Colonic mucosa (tissue), 4 donors: ENCODE measurements at regions not wholly inside any gene's neighbourhood (a gene's known extent, or its start where the extent isn't known, plus 50 kb on each side); places are given as distances from the start of the nearest gene placed in this dataset.

ENCODE experiments used
- DNase-seq: peaks from one replicate; pipeline ENCODE4 v3.0.0-alpha.2; 2020
- H3K27ac ChIP-seq: fragments of 200-600 bp; one replicate; pipeline ENCODE4 v1.8.0; 2021
- H3K27me3 ChIP-seq: fragments of 200-600 bp; one replicate; pipeline ENCODE4 v1.8.0; 2021
- H3K36me3 ChIP-seq: fragments of 200-600 bp; one replicate; pipeline ENCODE4 v1.8.0; 2021
- H3K4me1 ChIP-seq: fragments of 200-600 bp; one replicate; pipeline ENCODE4 v1.8.0; 2021; ENCODE audit warnings: mild to moderate bottlenecking
- H3K4me3 ChIP-seq: fragments of 200-600 bp; one replicate; pipeline ENCODE4 v1.8.0; 2021
- H3K9ac ChIP-seq, 2 donors: one replicate each; pipeline ENCODE4 v1.7.0; 2013; ENCODE audit warnings: control low read depth in 2 of 2, low read depth in 2 of 2, low read length in 2 of 2
- H3K9me3 ChIP-seq: fragments of 200-600 bp; one replicate; pipeline ENCODE4 v1.8.0; 2021
- intact Hi-C: fragments of 100-400 bp; cut with DNase I; formaldehyde crosslinking; loops from one replicate; pipeline ENCODE4 v1.14.1; 2022
- TF ChIP-seq, protein P1 (sequence below): fragments of 200-600 bp; IDR thresholded peaks from one replicate; pipeline ENCODE4 v1.8.0; 2022; ENCODE audit warnings: antibody characterized with exemption, mild to moderate bottlenecking
- donor health status: healthy.
- donor health status: DM: no; HTN: no; CAD: no.
- donor health status: DM: no; HTN: no; CAD: no.

DNA sequence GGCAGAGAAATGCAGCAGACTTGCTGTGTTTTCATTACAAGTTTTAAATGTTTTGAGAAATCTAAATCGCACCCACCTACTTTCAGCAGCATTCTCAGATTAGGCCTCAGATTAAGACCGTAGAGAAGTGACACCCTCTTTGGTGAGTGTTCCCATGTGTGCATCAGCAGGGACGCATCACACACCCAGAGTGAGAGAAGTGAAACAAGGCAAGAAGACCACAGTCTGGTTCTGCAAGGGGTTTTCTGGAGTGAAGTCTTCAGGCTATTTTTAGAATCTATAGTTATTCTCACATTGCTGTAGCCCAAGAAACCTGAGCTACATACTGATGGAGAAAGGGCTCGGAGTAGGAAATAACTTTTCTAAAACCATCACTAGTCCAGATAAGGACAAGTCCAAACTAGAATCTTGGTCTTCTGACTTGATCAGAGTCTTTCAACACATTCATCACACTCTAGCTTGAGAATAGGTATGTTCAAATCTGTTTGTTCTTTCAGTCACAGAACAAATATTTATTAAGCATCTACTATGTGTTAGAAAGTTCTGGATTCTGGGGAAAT is 1216.6 kb upstream of the PIK3C3 start:
- H3K36me3 ChIP-seq: no peaks in the 10 kb centered on the region
- TF ChIP-seq, protein P1, sequence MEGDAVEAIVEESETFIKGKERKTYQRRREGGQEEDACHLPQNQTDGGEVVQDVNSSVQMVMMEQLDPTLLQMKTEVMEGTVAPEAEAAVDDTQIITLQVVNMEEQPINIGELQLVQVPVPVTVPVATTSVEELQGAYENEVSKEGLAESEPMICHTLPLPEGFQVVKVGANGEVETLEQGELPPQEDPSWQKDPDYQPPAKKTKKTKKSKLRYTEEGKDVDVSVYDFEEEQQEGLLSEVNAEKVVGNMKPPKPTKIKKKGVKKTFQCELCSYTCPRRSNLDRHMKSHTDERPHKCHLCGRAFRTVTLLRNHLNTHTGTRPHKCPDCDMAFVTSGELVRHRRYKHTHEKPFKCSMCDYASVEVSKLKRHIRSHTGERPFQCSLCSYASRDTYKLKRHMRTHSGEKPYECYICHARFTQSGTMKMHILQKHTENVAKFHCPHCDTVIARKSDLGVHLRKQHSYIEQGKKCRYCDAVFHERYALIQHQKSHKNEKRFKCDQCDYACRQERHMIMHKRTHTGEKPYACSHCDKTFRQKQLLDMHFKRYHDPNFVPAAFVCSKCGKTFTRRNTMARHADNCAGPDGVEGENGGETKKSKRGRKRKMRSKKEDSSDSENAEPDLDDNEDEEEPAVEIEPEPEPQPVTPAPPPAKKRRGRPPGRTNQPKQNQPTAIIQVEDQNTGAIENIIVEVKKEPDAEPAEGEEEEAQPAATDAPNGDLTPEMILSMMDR: no peak

DNA sequence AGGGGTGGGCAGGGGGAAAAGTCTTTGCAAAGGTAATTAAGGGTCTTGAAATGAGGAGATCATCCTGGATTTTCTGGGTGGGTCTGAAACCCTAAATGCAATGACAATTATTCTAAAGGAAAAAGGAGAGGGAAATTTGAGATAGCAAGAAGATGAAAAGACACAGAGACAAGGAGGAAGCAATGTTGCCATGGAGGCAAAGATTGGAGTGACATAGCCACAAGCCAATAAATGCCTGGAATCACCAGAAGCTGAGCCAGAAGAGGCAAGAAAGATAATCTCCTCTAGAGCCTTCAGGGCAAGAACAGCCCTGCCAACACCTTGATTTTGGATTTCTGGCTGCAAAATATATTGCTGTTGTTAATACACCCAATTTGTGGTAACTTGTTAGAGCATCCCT is 1246.3 kb upstream of the PIK3C3 start:
- TF ChIP-seq, protein P1: no peak
- Histone ChIP-seq H3K9ac (no peak overlapping the region), H3K36me3 (no peaks in the 10 kb centered on the region), H3K27me3 (no peaks in the 10 kb centered on the region), H3K4me1 (no peaks in the 10 kb centered on the region), H3K9me3 (no peaks in the 10 kb centered on the region), H3K4me3 (no peak overlapping the region), H3K27ac (no peak overlapping the region)
- DNase-seq: no peak
- intact Hi-C loops: no loop called here

More for the DNA sequence above, 1216.6 kb upstream of the PIK3C3 start:
- no peaks in the 10 kb centered on the region for H3K4me1 ChIP-seq
- no peak overlapping the region for H3K4me3 ChIP-seq
- H3K9me3 ChIP-seq: no peaks in the 10 kb centered on the region
- intact Hi-C loops: no loop called here
- DNase-seq: no peak
- no peak overlapping the region for H3K9ac ChIP-seq
- no peaks in the 10 kb centered on the region for H3K27me3 ChIP-seq
- H3K27ac ChIP-seq: no peak overlapping the region

DNA sequence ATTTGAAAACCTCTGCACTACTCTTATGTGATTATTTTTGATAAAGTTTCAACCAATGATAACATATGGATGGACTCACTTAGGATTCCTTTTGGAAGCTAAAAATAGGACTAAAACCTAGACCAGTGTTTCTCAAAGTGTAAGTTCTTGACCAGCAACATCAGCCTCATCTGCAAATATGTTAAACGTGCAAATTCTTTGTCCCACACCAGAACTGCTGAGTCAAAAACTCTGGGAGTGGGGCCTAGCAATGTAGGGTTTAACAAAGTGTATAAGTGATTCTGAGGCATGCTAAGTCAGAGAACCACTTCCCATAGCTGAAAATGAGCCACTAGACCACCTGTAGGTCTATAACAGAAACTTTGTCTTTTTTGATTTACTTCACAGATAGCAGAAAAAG is 1247.2 kb upstream of the PIK3C3 start:
- Histone ChIP-seq H3K27me3 (no peaks in the 10 kb centered on the region), H3K4me1 (no peaks in the 10 kb centered on the region), H3K9ac (no peak overlapping the region), H3K27ac (no peak overlapping the region), H3K4me3 (no peak overlapping the region), H3K9me3 (no peaks in the 10 kb centered on the region), H3K36me3 (no peaks in the 10 kb centered on the region)
- TF ChIP-seq, protein P1: no peak
- DNase-seq: no peak
- intact Hi-C loops: no loop called here

DNA sequence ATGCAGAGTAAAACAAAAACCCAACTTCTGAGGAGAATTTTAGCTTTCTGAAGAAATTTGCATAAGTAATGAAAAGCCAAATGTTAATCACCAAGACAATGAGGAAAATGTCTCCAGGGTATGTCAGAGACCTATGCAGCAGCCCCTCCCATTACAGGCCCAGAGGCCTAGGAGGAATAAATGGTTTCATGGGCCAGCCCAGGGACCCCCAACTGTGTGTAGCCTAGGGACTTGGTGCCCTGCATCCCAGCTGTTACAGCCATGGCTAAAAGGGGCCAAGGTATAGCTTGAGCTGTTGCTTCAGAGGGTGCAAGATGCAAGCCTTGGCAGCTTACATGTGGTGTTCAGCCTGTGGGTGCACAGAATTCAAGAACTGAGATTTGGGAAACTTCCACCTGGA is 1256.9 kb upstream of the PIK3C3 start:
- H3K9ac ChIP-seq: no peak overlapping the region
- TF ChIP-seq, protein P1: no peak
- no peaks in the 10 kb centered on the region for H3K36me3 ChIP-seq
- no peaks in the 10 kb centered on the region for H3K4me1 ChIP-seq
- H3K27ac ChIP-seq: no peak overlapping the region
- intact Hi-C loops: no loop called here
- no peak for DNase-seq
- no peak overlapping the region for H3K4me3 ChIP-seq
- no peaks in the 10 kb centered on the region for H3K9me3 ChIP-seq
- H3K27me3 ChIP-seq: no peaks in the 10 kb centered on the region

DNA sequence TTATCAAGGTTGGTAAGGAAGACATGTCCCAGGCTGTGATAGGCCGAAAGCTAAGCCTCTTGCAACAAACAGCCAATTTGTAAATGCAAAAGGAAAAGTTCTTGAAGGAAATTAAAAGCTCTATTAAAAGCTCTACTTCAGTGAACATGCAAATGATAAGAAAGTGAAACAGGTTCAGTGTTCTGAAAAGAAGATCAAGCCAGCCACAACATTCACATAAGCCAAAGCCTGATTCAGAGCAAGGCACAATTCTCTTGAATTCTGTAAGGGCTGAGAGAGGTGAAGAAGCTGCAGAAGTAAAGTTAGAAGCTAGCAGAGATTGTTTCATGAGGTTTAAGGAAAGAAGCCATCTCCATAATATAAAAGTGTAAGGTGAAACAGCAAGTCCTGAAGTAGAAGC is 1259.5 kb upstream of the PIK3C3 start:
- intact Hi-C loops: no loop called here
- H3K4me1 ChIP-seq: no peaks in the 10 kb centered on the region
- H3K27me3 ChIP-seq: no peaks in the 10 kb centered on the region
- no peak overlapping the region for H3K27ac ChIP-seq
- no peak overlapping the region for H3K9ac ChIP-seq
- no peaks in the 10 kb centered on the region for H3K9me3 ChIP-seq
- no peaks in the 10 kb centered on the region for H3K36me3 ChIP-seq
- H3K4me3 ChIP-seq: no peak overlapping the region
- no peak for DNase-seq
- TF ChIP-seq, protein P1: no peak
